K562 (cell line): ENCODE measurements at regions not wholly inside any gene's neighbourhood (a gene's known extent, or its start where the extent isn't known, plus 50 kb on each side); places are given as distances from the start of the nearest gene placed in this dataset.

Experiments used
- CTCF ChIP-seq, 3 experiments: IDR thresholded peaks in 2 of 3; conservative IDR thresholded peaks in 1 of 3; 2 replicates each; pipeline ENCODE4 v1.5.1; 2011 to 2012; ENCODE audit warnings: low read length in 3 of 3, mild to moderate bottlenecking in 3 of 3, control low read depth in 2 of 3, improper control_type of control experiment in 1 of 3, inconsistent platforms in 1 of 3, low read depth in 1 of 3, mixed read lengths in 1 of 3, moderate library complexity in 1 of 3; ENCODE audit not compliant: insufficient read depth in 2 of 3
- DIDO1 ChIP-seq: fragments of 450-650 bp; IDR thresholded peaks from 2 replicates; pipeline ENCODE4 v1.6.1; 2016; ENCODE audit warnings: low read depth, missing biosample characterization, missing genetic modification characterization
- ESRRA ChIP-seq: fragments of 450-650 bp; IDR thresholded peaks from 2 replicates; pipeline ENCODE4 v1.6.1; 2014; ENCODE audit warnings: low read depth, mild to moderate bottlenecking, moderate library complexity, borderline replicate concordance
- GMEB1 ChIP-seq: fragments of 250-450 bp; sonication (Bioruptor Pico); IDR thresholded peaks from 2 replicates; pipeline ENCODE4 v1.4.0; 2020; ENCODE audit warnings: mild to moderate bottlenecking
- MAZ ChIP-seq, 2 experiments: fragments of 450-650 bp in 1 of 2; sonication (generic) in 1 of 2; formaldehyde crosslinking; IDR thresholded peaks in 1 of 2; conservative IDR thresholded peaks in 1 of 2; 2 replicates each; pipeline versions ENCODE4 v1.4.0 to v1.5.0; 2020; ENCODE audit warnings: mild to moderate bottlenecking in 1 of 2, missing genetic modification reagents in 1 of 2
- POLR3A ChIP-seq: IDR thresholded peaks from 2 replicates; pipeline ENCODE4 v1.6.1; 2011; ENCODE audit warnings: borderline replicate concordance, mild to moderate bottlenecking, moderate library complexity; ENCODE audit not compliant: insufficient read length, insufficient read depth; ENCODE audit errors: extremely low read depth
- RAD21 ChIP-seq, 2 experiments: fragments of 250-450 bp in 1 of 2; fragments of 450-650 bp in 1 of 2; sonication (Bioruptor Pico) in 1 of 2; formaldehyde crosslinking in 1 of 2; IDR thresholded peaks in 1 of 2; conservative IDR thresholded peaks in 1 of 2; 2 replicates each; pipeline versions ENCODE4 v1.4.0 to v1.8.0; 2020 to 2022; ENCODE audit warnings: mild to moderate bottlenecking in 2 of 2, moderate library complexity in 1 of 2
- REST ChIP-seq, 2 experiments: fragments of 450-650 bp; formaldehyde crosslinking in 1 of 2; IDR thresholded peaks; 2 replicates each; pipeline versions ENCODE4 v1.4.0 to v1.6.1; 2014 to 2020; ENCODE audit warnings: mild to moderate bottlenecking in 2 of 2, borderline replicate concordance in 1 of 2, low read depth in 1 of 2
- SMC3 ChIP-seq: conservative IDR thresholded peaks from 2 replicates; pipeline ENCODE4 v1.6.1; 2011; ENCODE audit warnings: low read depth, low read length, improper control_type of control experiment; ENCODE audit not compliant: insufficient read depth
- XRCC5 ChIP-seq: fragments of 200-400 bp; formaldehyde crosslinking; IDR thresholded peaks from 2 replicates; pipeline ENCODE4 v1.6.1; 2017; ENCODE audit warnings: low read depth, mild to moderate bottlenecking, low read length

GRCh38 chr5:42057254-42057690 is 132.2 kb downstream of the FBXO4 start (continued):
- TF ChIP-seq REST (IDR thresholded peaks at IDR 0.05; ENCODE audit: borderline replicate concordance), result peak; percentile 73; the same call in 1 of the 2 replicates
- no peak for TF ChIP-seq REST (CRISPR knock-in tag; IDR thresholded peaks at IDR 0.05; ENCODE audit: low read depth)
- no peak for TF ChIP-seq DIDO1 (tag)
- TF ChIP-seq MAZ (CRISPR knock-in tag; conservative IDR thresholded peaks at IDR 0.05 in 1 of 2, IDR thresholded peaks at IDR 0.05 in 1 of 2), result 0 out of 4 replicates have a peak, but pooled peaks of 1 of the 2 experiments have one; percentile 15
- TF ChIP-seq CTCF (IDR thresholded peaks at IDR 0.05 in 2 of 3, conservative IDR thresholded peaks at IDR 0.05 in 1 of 3; ENCODE audit: insufficient read depth in 2 of 3, low read depth in 1 of 3, low read length in 3 of 3), result peak; percentile 83 to 86 (median 84)
- no peak for TF ChIP-seq POLR3A
- TF ChIP-seq RAD21 (CRISPR knock-in tag; conservative IDR thresholded peaks at IDR 0.05 in 1 of 2, IDR thresholded peaks at IDR 0.05 in 1 of 2), result peak; percentile 81 to 86
- TF ChIP-seq ESRRA, result no peak
- TF ChIP-seq XRCC5, result peak; percentile 57; the same call in 1 of the 2 replicates
- no peak for TF ChIP-seq GMEB1 (CRISPR knock-in tag)
- peak; percentile 87 for TF ChIP-seq SMC3
- TF ChIP-seq, all 486 proteins: peak for 12
